Liver (tissue), 3 donors: ENCODE measurements at regions not wholly inside any gene's neighbourhood (a gene's known extent, or its start where the extent isn't known, plus 50 kb on each side); places are given as distances from the start of the nearest gene placed in this dataset.

Experiments used
- CTCF ChIP-seq: fragments of 150-350 bp; IDR thresholded peaks from 2 replicates; pipeline ENCODE4 v1.5.1; 2017; ENCODE audit warnings: improper control_type of control experiment, low read depth, low read length; ENCODE audit not compliant: missing input control
- EGR1 ChIP-seq, 2 donors: IDR thresholded peaks; 2 replicates each; pipeline ENCODE4 v1.6.1; 2016 to 2018; ENCODE audit warnings: antibody characterized with exemption in 2 of 2, low read depth in 2 of 2
- FOXA1 ChIP-seq: IDR thresholded peaks from 2 replicates; pipeline ENCODE4 v1.6.1; 2016; ENCODE audit warnings: antibody characterized with exemption
- REST ChIP-seq: IDR thresholded peaks from 2 replicates; pipeline ENCODE4 v1.6.1; 2016; ENCODE audit warnings: antibody characterized with exemption, mild to moderate bottlenecking
- RXRA ChIP-seq, 2 donors: IDR thresholded peaks; 2 replicates each; pipeline ENCODE4 v1.6.1; 2017 to 2018; ENCODE audit warnings: antibody characterized with exemption in 2 of 2, mild to moderate bottlenecking in 1 of 2
- TAF1 ChIP-seq: conservative IDR thresholded peaks from 2 replicates; pipeline ENCODE4 v1.6.1; 2016; ENCODE audit warnings: antibody characterized with exemption, mild to moderate bottlenecking
- donor health status: healthy.
- donor health status: healthy.

DNA sequence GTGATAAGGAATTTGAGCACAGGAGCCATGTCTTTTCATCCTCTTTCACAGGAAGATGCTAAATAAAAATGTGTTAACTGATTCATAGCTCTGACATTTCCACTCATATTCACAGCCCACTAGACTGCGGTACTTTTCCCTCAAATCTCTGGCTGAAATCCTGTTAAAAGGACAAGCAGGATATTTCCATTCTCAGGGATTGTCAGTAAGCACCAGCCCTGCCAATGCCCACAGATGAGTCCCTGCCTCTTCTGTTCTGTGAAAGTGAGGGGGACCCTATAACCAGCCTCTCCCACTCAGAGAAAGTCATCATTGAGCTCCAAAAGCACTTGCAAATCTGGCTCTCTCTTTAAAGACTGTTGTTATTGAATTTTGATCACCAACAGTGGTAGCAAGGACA is 440.5 kb downstream of the SETBP1 start:
- no peak for TF ChIP-seq CTCF
- no peak for TF ChIP-seq REST
- TF ChIP-seq EGR1 (IDR thresholded peaks at IDR 0.05; ENCODE audit: low read depth in 2 of 2): no peak
- TF ChIP-seq TAF1: no peak
- no peak for TF ChIP-seq FOXA1
- TF ChIP-seq RXRA (IDR thresholded peaks at IDR 0.05): no peak
